ENCODE measurements at regions not wholly inside any gene's neighbourhood (a gene's known extent, or its start where the extent isn't known, plus 50 kb on each side); places are given as distances from the start of the nearest gene placed in this dataset.

GRCh38 chr2:215672406-215672805 lies 236.5 kb upstream of the FN1 start:
- Histone ChIP-seq H3K9ac (ENCODE audit: low read depth in 1 of 2, low read length in 2 of 2) (no peak overlapping the region), H3K27ac (ENCODE audit: low read depth, low read length) (no peak overlapping the region), H3K36me3 (ENCODE audit: control insufficient read depth in 1 of 2, insufficient read depth in 2 of 2, low read length in 2 of 2) (no peaks in the 10 kb centered on the region), H3K9me3 (ENCODE audit: control insufficient read depth in 1 of 2, low read length in 2 of 2) (no peaks in the 10 kb centered on the region), H3K4me3 (ENCODE audit: low read depth in 1 of 2, low read length in 2 of 2) (no peak overlapping the region), H3K27me3 (ENCODE audit: control insufficient read depth in 1 of 2, insufficient read depth in 2 of 2, low read length in 2 of 2) (no peaks in the 10 kb centered on the region), H3K4me1 (ENCODE audit: control insufficient read depth in 1 of 2, insufficient read depth in 2 of 2, low read length in 2 of 2) (no peaks in the 10 kb centered on the region)

- Histone ChIP-seq H3K4me3 (ENCODE audit: low read depth in 1 of 2, low read length in 2 of 2) (no peak overlapping the region), H3K4me1 (ENCODE audit: control insufficient read depth in 1 of 2, insufficient read depth in 2 of 2, low read length in 2 of 2) (no peaks in the 10 kb centered on the region), H3K27ac (ENCODE audit: low read depth, low read length) (no peak overlapping the region), H3K27me3 (ENCODE audit: control insufficient read depth in 1 of 2, insufficient read depth in 2 of 2, low read length in 2 of 2) (no peaks in the 10 kb centered on the region), H3K9me3 (ENCODE audit: control insufficient read depth in 1 of 2, low read length in 2 of 2) (no peaks in the 10 kb centered on the region), H3K9ac (ENCODE audit: low read depth in 1 of 2, low read length in 2 of 2) (no peak overlapping the region), H3K36me3 (ENCODE audit: control insufficient read depth in 1 of 2, insufficient read depth in 2 of 2, low read length in 2 of 2) (no peaks in the 10 kb centered on the region)
These were observed 235.8 kb upstream of the FN1 start for GRCh38 chr2:215671691-215672090.

GRCh38 chr2:215671244-215671643 lies 235.4 kb upstream of the FN1 start:
- Histone ChIP-seq H3K27ac (ENCODE audit: low read depth, low read length) (no peak overlapping the region), H3K9me3 (ENCODE audit: control insufficient read depth in 1 of 2, low read length in 2 of 2) (no peaks in the 10 kb centered on the region), H3K4me3 (ENCODE audit: low read depth in 1 of 2, low read length in 2 of 2) (no peak overlapping the region), H3K4me1 (ENCODE audit: control insufficient read depth in 1 of 2, insufficient read depth in 2 of 2, low read length in 2 of 2) (no peaks in the 10 kb centered on the region), H3K9ac (ENCODE audit: low read depth in 1 of 2, low read length in 2 of 2) (no peak overlapping the region), H3K27me3 (ENCODE audit: control insufficient read depth in 1 of 2, insufficient read depth in 2 of 2, low read length in 2 of 2) (no peaks in the 10 kb centered on the region), H3K36me3 (ENCODE audit: control insufficient read depth in 1 of 2, insufficient read depth in 2 of 2, low read length in 2 of 2) (no peaks in the 10 kb centered on the region)

- H3K27me3 ChIP-seq (ENCODE audit: control insufficient read depth in 1 of 2, insufficient read depth in 2 of 2, low read length in 2 of 2) = no peaks in the 10 kb centered on the region
These were observed 234.5 kb upstream of the FN1 start for GRCh38 chr2:215670396-215670795.

GRCh38 chr2:215668378-215668775 lies 232.5 kb upstream of the FN1 start:
- Histone ChIP-seq H3K9me3 (ENCODE audit: control insufficient read depth in 1 of 2, low read length in 2 of 2) (no peaks in the 10 kb centered on the region), H3K4me3 (ENCODE audit: low read depth in 1 of 2, low read length in 2 of 2) (no peak overlapping the region), H3K27ac (ENCODE audit: low read depth, low read length) (no peak overlapping the region), H3K4me1 (ENCODE audit: control insufficient read depth in 1 of 2, insufficient read depth in 2 of 2, low read length in 2 of 2) (no peaks in the 10 kb centered on the region), H3K9ac (ENCODE audit: low read depth in 1 of 2, low read length in 2 of 2) (no peak overlapping the region), H3K36me3 (ENCODE audit: control insufficient read depth in 1 of 2, insufficient read depth in 2 of 2, low read length in 2 of 2) (no peaks in the 10 kb centered on the region), H3K27me3 (ENCODE audit: control insufficient read depth in 1 of 2, insufficient read depth in 2 of 2, low read length in 2 of 2) (no peaks in the 10 kb centered on the region)

More at GRCh38 chr2:215670396-215670795, 234.5 kb upstream of the FN1 start:
- no peaks in the 10 kb centered on the region for H3K4me1 ChIP-seq (ENCODE audit: control insufficient read depth in 1 of 2, insufficient read depth in 2 of 2, low read length in 2 of 2)
- no peak overlapping the region for H3K9ac ChIP-seq (ENCODE audit: low read depth in 1 of 2, low read length in 2 of 2)
- H3K4me3 ChIP-seq (ENCODE audit: low read depth in 1 of 2, low read length in 2 of 2) = no peak overlapping the region
- H3K36me3 ChIP-seq (ENCODE audit: control insufficient read depth in 1 of 2, insufficient read depth in 2 of 2, low read length in 2 of 2) = no peaks in the 10 kb centered on the region
- H3K9me3 ChIP-seq (ENCODE audit: control insufficient read depth in 1 of 2, low read length in 2 of 2) = no peaks in the 10 kb centered on the region
- no peak overlapping the region for H3K27ac ChIP-seq (ENCODE audit: low read depth, low read length)

- no peaks in the 10 kb centered on the region for H3K36me3 ChIP-seq (ENCODE audit: control insufficient read depth in 1 of 2, insufficient read depth in 2 of 2, low read length in 2 of 2)
- H3K4me1 ChIP-seq (ENCODE audit: control insufficient read depth in 1 of 2, insufficient read depth in 2 of 2, low read length in 2 of 2) = no peaks in the 10 kb centered on the region
- no peaks in the 10 kb centered on the region for H3K9me3 ChIP-seq (ENCODE audit: control insufficient read depth in 1 of 2, low read length in 2 of 2)
- H3K27me3 ChIP-seq (ENCODE audit: control insufficient read depth in 1 of 2, insufficient read depth in 2 of 2, low read length in 2 of 2) = no peaks in the 10 kb centered on the region
- H3K27ac ChIP-seq (ENCODE audit: low read depth, low read length) = no peak overlapping the region
- no peak overlapping the region for H3K4me3 ChIP-seq (ENCODE audit: low read depth in 1 of 2, low read length in 2 of 2)
- no peak overlapping the region for H3K9ac ChIP-seq (ENCODE audit: low read depth in 1 of 2, low read length in 2 of 2)
These were observed 231.9 kb upstream of the FN1 start for GRCh38 chr2:215667585-215668377.

DNA sequence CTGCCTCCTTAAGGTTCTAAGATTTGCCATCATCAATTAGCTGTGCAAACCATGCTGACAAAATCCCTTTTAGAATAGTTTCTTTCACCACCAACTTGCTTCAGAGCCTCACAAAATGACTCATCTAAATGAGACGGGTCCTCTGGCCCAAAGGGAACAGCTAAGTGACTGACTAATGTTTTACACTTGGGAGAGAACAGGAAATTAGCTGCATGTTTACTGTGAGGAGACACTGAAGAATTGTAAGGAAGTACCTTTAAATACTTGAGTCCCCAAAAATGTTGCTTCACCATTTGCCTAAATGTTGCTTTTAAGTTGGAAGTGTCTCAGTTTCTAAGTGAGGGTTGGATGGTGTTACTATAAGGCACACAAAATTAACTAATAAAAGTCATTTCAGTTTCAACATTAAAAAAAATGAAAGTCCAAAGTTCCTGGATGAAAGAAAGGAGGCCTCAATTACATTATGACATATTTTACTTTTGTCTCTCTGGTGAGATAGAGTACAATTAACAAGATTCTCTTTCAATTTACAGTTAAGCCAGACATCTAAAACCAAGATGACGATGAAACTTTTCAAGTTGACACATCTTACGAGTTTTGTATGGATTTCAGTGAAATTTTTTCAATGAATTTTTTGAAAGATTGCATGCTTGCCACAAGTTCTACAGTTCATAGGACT lies 229.1 kb upstream of the FN1 start:
- Histone ChIP-seq H3K36me3 (ENCODE audit: control insufficient read depth in 1 of 2, insufficient read depth in 2 of 2, low read length in 2 of 2) (no peaks in the 10 kb centered on the region), H3K9ac (ENCODE audit: low read depth in 1 of 2, low read length in 2 of 2) (no peak overlapping the region), H3K4me1 (ENCODE audit: control insufficient read depth in 1 of 2, insufficient read depth in 2 of 2, low read length in 2 of 2) (no peaks in the 10 kb centered on the region), H3K27me3 (ENCODE audit: control insufficient read depth in 1 of 2, insufficient read depth in 2 of 2, low read length in 2 of 2) (no peaks in the 10 kb centered on the region), H3K9me3 (ENCODE audit: control insufficient read depth in 1 of 2, low read length in 2 of 2) (no peaks in the 10 kb centered on the region), H3K4me3 (ENCODE audit: low read depth in 1 of 2, low read length in 2 of 2) (no peak overlapping the region), H3K27ac (ENCODE audit: low read depth, low read length) (no peak overlapping the region)

DNA sequence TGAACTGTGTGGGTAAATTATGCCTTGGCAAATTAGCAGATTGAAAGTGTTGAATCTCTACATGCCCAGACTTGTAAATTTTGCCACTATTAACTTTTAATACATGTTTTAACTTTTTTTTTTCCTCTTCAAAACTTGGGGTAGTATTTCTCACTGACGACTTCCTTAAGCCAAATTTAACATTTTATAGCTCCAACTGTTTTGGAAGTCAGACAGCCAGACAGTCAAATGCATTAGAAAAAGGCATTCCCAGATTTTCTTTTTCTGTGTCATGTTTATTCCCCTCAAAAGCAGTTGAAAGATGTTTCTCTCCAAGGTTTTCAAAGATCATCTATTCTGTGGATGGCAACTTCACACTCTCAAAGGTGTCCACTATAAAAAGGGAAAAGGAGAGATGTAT lies 226.8 kb upstream of the FN1 start:
- Histone ChIP-seq H3K27me3 (ENCODE audit: control insufficient read depth in 1 of 2, insufficient read depth in 2 of 2, low read length in 2 of 2) (no peaks in the 10 kb centered on the region), H3K9ac (ENCODE audit: low read depth in 1 of 2, low read length in 2 of 2) (no peak overlapping the region), H3K36me3 (ENCODE audit: control insufficient read depth in 1 of 2, insufficient read depth in 2 of 2, low read length in 2 of 2) (no peaks in the 10 kb centered on the region), H3K4me3 (ENCODE audit: low read depth in 1 of 2, low read length in 2 of 2) (no peak overlapping the region), H3K4me1 (ENCODE audit: control insufficient read depth in 1 of 2, insufficient read depth in 2 of 2, low read length in 2 of 2) (no peaks in the 10 kb centered on the region), H3K27ac (ENCODE audit: low read depth, low read length) (no peak overlapping the region), H3K9me3 (ENCODE audit: control insufficient read depth in 1 of 2, low read length in 2 of 2) (no peaks in the 10 kb centered on the region)

DNA sequence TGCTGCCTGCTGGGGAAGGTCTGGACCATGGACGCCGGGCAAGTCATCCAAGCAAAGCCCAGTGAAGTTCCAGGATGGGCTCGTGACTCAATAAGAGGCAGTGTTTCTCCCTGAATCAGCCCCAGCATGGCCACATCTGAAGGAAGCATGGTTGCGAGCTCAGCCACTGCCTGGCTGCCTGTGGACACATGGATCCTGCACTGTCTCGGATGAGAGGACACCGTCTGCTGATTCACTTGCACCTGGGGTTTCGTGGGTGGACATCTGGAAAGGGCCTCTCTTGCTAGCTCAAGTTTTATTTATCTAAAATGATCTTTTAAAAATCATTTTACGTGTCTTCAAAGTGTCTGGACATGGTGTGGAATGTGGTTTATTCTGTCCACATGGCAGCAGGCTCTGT lies 224.8 kb upstream of the FN1 start:
- Histone ChIP-seq H3K27ac (ENCODE audit: low read depth, low read length) (no peak overlapping the region), H3K27me3 (ENCODE audit: control insufficient read depth in 1 of 2, insufficient read depth in 2 of 2, low read length in 2 of 2) (no peaks in the 10 kb centered on the region)

GRCh38 chr2:215659650-215660049 lies 223.8 kb upstream of the FN1 start:
- no peaks in the 10 kb centered on the region for H3K36me3 ChIP-seq (ENCODE audit: control insufficient read depth in 1 of 2, insufficient read depth in 2 of 2, low read length in 2 of 2)
- H3K9ac ChIP-seq (ENCODE audit: low read depth in 1 of 2, low read length in 2 of 2) = no peak overlapping the region
- no peak overlapping the region for H3K4me3 ChIP-seq (ENCODE audit: low read depth in 1 of 2, low read length in 2 of 2)
- H3K27ac ChIP-seq (ENCODE audit: low read depth, low read length) = no peak overlapping the region
- no peaks in the 10 kb centered on the region for H3K27me3 ChIP-seq (ENCODE audit: control insufficient read depth in 1 of 2, insufficient read depth in 2 of 2, low read length in 2 of 2)
- H3K9me3 ChIP-seq (ENCODE audit: control insufficient read depth in 1 of 2, low read length in 2 of 2) = no peaks in the 10 kb centered on the region
- no peaks in the 10 kb centered on the region for H3K4me1 ChIP-seq (ENCODE audit: control insufficient read depth in 1 of 2, insufficient read depth in 2 of 2, low read length in 2 of 2)

More for the DNA sequence above, 224.8 kb upstream of the FN1 start:
- Histone ChIP-seq H3K4me3 (ENCODE audit: low read depth in 1 of 2, low read length in 2 of 2) (no peak overlapping the region), H3K36me3 (ENCODE audit: control insufficient read depth in 1 of 2, insufficient read depth in 2 of 2, low read length in 2 of 2) (no peaks in the 10 kb centered on the region), H3K4me1 (ENCODE audit: control insufficient read depth in 1 of 2, insufficient read depth in 2 of 2, low read length in 2 of 2) (no peaks in the 10 kb centered on the region), H3K9ac (ENCODE audit: low read depth in 1 of 2, low read length in 2 of 2) (no peak overlapping the region), H3K9me3 (ENCODE audit: control insufficient read depth in 1 of 2, low read length in 2 of 2) (no peaks in the 10 kb centered on the region)

Data from duodenal mucosa (tissue), 2 donors.